ENCODE measurements at regions not wholly inside any gene's neighbourhood (a gene's known extent, or its start where the extent isn't known, plus 50 kb on each side); places are given as distances from the start of the nearest gene placed in this dataset.
"Not testable (repeated sequence)": the region's sequence is repeated elsewhere in the genome, so short reads cannot be mapped to it uniquely, and the experiment has no call there.

GRCh38 chr3:81274671-81275070 is 486.8 kb downstream of the GBE1 start:
- DNase-seq = no peak

GRCh38 chr3:81270603-81271379 is 490.7 kb downstream of the GBE1 start:
- DNase-seq = no peak

- DNase-seq = no peak
Observed at GRCh38 chr3:81268526-81268925, 492.9 kb downstream of the GBE1 start.

- DNase-seq = no peak
Observed at GRCh38 chr3:81261996-81262395, 499.4 kb downstream of the GBE1 start.

GRCh38 chr3:81255463-81255862 is 506.0 kb downstream of the GBE1 start:
- DNase-seq = no peak

GRCh38 chr3:81251096-81251495 is 510.3 kb downstream of the GBE1 start:
- DNase-seq = no peak

GRCh38 chr3:81249540-81250029 is 511.9 kb downstream of the GBE1 start:
- no peak for DNase-seq

- DNase-seq = no peak
Observed at GRCh38 chr3:81245501-81245900, 515.9 kb downstream of the GBE1 start.

- no peak for DNase-seq
Observed at GRCh38 chr3:81245043-81245442, 516.4 kb downstream of the GBE1 start.

- DNase-seq = no peak
Observed at GRCh38 chr3:81244231-81244630, 517.2 kb downstream of the GBE1 start.

- DNase-seq = no peak
Observed at GRCh38 chr3:81242871-81243270, 518.6 kb downstream of the GBE1 start.

GRCh38 chr3:81237181-81237580 is 524.3 kb downstream of the GBE1 start:
- no peak for DNase-seq

- no peak for DNase-seq
Observed at GRCh38 chr3:81218023-81218422, 543.4 kb downstream of the GBE1 start.

GRCh38 chr3:81217101-81217500 is 544.3 kb downstream of the GBE1 start:
- no peak for DNase-seq

- DNase-seq = no peak
Observed at GRCh38 chr3:81216192-81216591, 545.3 kb downstream of the GBE1 start.

GRCh38 chr3:81214631-81215030 is 546.8 kb downstream of the GBE1 start:
- DNase-seq = no peak

- DNase-seq = no peak
Observed at GRCh38 chr3:81199587-81199986, 561.9 kb downstream of the GBE1 start.

GRCh38 chr3:81198756-81199155 is 562.7 kb downstream of the GBE1 start:
- DNase-seq = no peak

- DNase-seq = no peak
Observed at GRCh38 chr3:81198216-81198615, 563.2 kb downstream of the GBE1 start.

GRCh38 chr3:81197386-81197785 is 564.1 kb downstream of the GBE1 start:
- no peak for DNase-seq

- no peak for DNase-seq
Observed at GRCh38 chr3:81195478-81195877, 566.0 kb downstream of the GBE1 start.

GRCh38 chr3:81186412-81186811 is 575.0 kb downstream of the GBE1 start:
- DNase-seq = no peak

GRCh38 chr3:81182086-81182875 is 579.2 kb downstream of the GBE1 start:
- DNase-seq = not testable (repeated sequence)

- DNase-seq = no peak
Observed at GRCh38 chr3:81173514-81173913, 587.9 kb downstream of the GBE1 start.
